HEK293 (cell line): ENCODE measurements at regions not wholly inside any gene's neighbourhood (a gene's known extent, or its start where the extent isn't known, plus 50 kb on each side); places are given as distances from the start of the nearest gene placed in this dataset.

Source experiments
- CTCF ChIA-PET: fragments of 350-600 bp; formaldehyde crosslinking; extraction: SDS; loops from one replicate; lab custom pipeline; 2021; ENCODE audit warnings: antibody characterized with exemption; lab: Yijun Ruan, JAX
- POLR2A ChIA-PET: fragments of 300-600 bp; formaldehyde crosslinking; extraction: SDS; loops from one replicate; lab custom pipeline; 2020; ENCODE audit warnings: antibody characterized with exemption, inconsistent platforms; lab: Yijun Ruan, JAX
- H3K27ac ChIP-seq: fragments of 200-500 bp; sonication (Bioruptor generic); 2 replicates; pipeline ENCODE4 v1.5.1; 2014; ENCODE audit warnings: low read depth, low read length, control low read depth, inconsistent platforms; ENCODE audit errors: extremely low read depth
- H3K36me3 ChIP-seq, 2 experiments: fragments of 200-500 bp in 1 of 2; sonication (Bioruptor generic) in 1 of 2; 1 replicate in 1 of 2; 2 replicates in 1 of 2; pipeline ENCODE4 v1.5.1; 2014 to 2017; ENCODE audit warnings: inconsistent platforms in 2 of 2, low read length in 2 of 2; ENCODE audit not compliant: control insufficient read depth in 2 of 2, insufficient read depth in 1 of 2
- H3K4me1 ChIP-seq: fragments of 200-500 bp; sonication (Bioruptor generic); 2 replicates; pipeline ENCODE4 v1.5.1; 2014; ENCODE audit warnings: mild to moderate bottlenecking, low read length, inconsistent platforms; ENCODE audit not compliant: control insufficient read depth, insufficient read depth
- H3K4me3 ChIP-seq: 2 replicates; pipeline ENCODE4 v1.5.1; 2011; ENCODE audit warnings: low read depth, mild to moderate bottlenecking, control low read depth, low read length, moderate library complexity
- H3K9me3 ChIP-seq: fragments of 200-500 bp; sonication (Bioruptor generic); 2 replicates; pipeline ENCODE4 v1.5.1; 2014; ENCODE audit warnings: low read depth, low read length, inconsistent platforms; ENCODE audit not compliant: control insufficient read depth, insufficient read depth
- BCL11B ChIP-seq: fragments of 450-650 bp; formaldehyde crosslinking; IDR thresholded peaks from 2 replicates; pipeline ENCODE4 v1.5.1; 2016; ENCODE audit warnings: low read depth, missing biosample characterization, missing genetic modification characterization
- GLIS1 ChIP-seq: fragments of 450-650 bp; formaldehyde crosslinking; IDR thresholded peaks from 2 replicates; pipeline ENCODE4 v1.5.1; 2016; ENCODE audit warnings: missing biosample characterization, missing genetic modification characterization
- HIC1 ChIP-seq: fragments of 450-650 bp; formaldehyde crosslinking; IDR thresholded peaks from 2 replicates; pipeline ENCODE4 v1.5.1; 2016; ENCODE audit warnings: missing biosample characterization, missing genetic modification characterization
- HOXA7 ChIP-seq: sonication (generic); formaldehyde crosslinking; IDR thresholded peaks from 2 replicates; pipeline ENCODE4 v1.8.1; 2022; ENCODE audit warnings: missing genetic modification reagents, borderline replicate concordance
- ZFP41 ChIP-seq: fragments of 450-650 bp; formaldehyde crosslinking; IDR thresholded peaks from 2 replicates; pipeline ENCODE4 v1.5.1; 2016; ENCODE audit warnings: missing biosample characterization, missing genetic modification characterization, borderline replicate concordance
- ZNF140 ChIP-seq: fragments of 450-650 bp; formaldehyde crosslinking; IDR thresholded peaks from 2 replicates; pipeline ENCODE4 v1.5.1; 2016; ENCODE audit warnings: missing biosample characterization, missing genetic modification characterization
- ZNF398 ChIP-seq: fragments of 450-650 bp; formaldehyde crosslinking; IDR thresholded peaks from 2 replicates; pipeline ENCODE4 v1.5.1; 2017; ENCODE audit warnings: missing biosample characterization, missing genetic modification characterization
- ZSCAN23 ChIP-seq: fragments of 450-650 bp; formaldehyde crosslinking; IDR thresholded peaks from 2 replicates; pipeline ENCODE4 v1.5.1; 2016; ENCODE audit warnings: missing biosample characterization, missing genetic modification characterization
- ZSCAN4 ChIP-seq: fragments of 450-650 bp; formaldehyde crosslinking; IDR thresholded peaks from 2 replicates; pipeline ENCODE4 v1.5.1; 2017; ENCODE audit warnings: missing biosample characterization, missing genetic modification characterization
- TF ChIP-seq, protein P1 (sequence below): fragments of 450-650 bp; IDR thresholded peaks from 2 replicates; pipeline ENCODE4 v1.5.1; 2018; ENCODE audit warnings: missing biosample characterization, missing genetic modification characterization
- TF ChIP-seq, protein P2 (sequence below): fragments of 450-650 bp; formaldehyde crosslinking; conservative IDR thresholded peaks from 2 replicates; pipeline ENCODE4 v1.5.1; 2016; ENCODE audit warnings: low read depth, missing biosample characterization, missing genetic modification characterization

DNA sequence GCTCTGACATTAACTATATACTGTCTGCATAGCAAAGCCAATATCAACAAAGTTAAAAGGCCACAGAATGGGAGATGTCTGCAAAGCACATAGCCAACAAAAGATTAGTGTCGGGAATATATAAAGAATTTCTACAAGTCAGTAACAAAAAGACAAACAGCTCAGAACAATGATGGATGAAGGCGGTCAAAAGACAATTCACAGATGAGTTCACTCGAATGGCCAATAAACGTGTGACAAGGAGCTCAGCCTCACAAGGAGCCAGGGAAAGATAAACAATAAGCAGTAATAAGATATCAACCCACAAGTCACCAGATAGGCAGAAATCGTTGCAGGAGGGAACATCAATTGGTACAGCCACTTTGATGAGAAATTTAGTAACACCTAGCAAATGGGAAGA lies 106.0 kb upstream of the ISX start (continued):
- TF ChIP-seq, protein P1, sequence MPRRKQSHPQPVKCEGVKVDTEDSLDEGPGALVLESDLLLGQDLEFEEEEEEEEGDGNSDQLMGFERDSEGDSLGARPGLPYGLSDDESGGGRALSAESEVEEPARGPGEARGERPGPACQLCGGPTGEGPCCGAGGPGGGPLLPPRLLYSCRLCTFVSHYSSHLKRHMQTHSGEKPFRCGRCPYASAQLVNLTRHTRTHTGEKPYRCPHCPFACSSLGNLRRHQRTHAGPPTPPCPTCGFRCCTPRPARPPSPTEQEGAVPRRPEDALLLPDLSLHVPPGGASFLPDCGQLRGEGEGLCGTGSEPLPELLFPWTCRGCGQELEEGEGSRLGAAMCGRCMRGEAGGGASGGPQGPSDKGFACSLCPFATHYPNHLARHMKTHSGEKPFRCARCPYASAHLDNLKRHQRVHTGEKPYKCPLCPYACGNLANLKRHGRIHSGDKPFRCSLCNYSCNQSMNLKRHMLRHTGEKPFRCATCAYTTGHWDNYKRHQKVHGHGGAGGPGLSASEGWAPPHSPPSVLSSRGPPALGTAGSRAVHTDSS (tag by site-specific recombination): no peak

DNA sequence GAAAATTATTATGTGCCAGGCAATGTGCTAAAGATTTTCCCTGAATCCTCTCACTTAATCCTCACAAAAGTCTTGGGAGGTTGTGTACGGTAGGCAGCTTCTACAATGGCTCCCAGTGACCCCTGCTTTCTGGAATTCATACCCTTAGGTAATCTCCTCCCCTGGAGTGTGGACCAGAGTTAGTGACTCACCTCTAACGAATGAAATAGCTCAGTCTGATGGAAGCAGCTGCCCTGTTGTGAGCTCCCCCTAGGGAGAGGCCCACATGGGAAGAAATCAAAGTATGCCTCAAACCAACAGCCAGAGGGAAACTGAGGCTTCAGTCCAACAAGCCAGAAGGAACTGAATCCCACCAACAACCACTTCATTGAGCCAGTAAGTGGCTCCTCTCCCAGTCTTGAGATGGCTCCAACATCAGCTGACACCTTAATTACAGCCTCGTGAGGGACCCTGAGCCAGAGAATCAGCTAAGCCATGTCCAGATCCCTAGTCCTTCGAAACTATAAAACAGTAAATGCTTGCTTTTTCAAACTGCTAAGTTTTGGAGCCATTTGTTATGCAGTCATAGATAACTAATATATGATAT lies 98.9 kb upstream of the ISX start:
- TF ChIP-seq ZSCAN4 (no peak), GLIS1 (tag by site-specific recombination) (peak; percentile 80), ZNF140 (no peak)
- H3K36me3 ChIP-seq: no peaks in the 10 kb centered on the region
- ChIA-PET CTCF (interaction anchor here (0.6 kb wide), 2 partner anchors 42 to 1556 kb away, joined by 3 to 5 read pairs; no protein-coding TSS in a partner anchor), POLR2A (interaction anchor here (0.7 kb wide), 1 partner anchor 51 kb away, joined by 3 read pairs; no protein-coding TSS in a partner anchor)
- no peak overlapping the region for H3K27ac ChIP-seq
- H3K9me3 ChIP-seq: no peaks in the 10 kb centered on the region
- H3K4me1 ChIP-seq: no peaks in the 10 kb centered on the region
- H3K4me3 ChIP-seq: no peak overlapping the region

DNA sequence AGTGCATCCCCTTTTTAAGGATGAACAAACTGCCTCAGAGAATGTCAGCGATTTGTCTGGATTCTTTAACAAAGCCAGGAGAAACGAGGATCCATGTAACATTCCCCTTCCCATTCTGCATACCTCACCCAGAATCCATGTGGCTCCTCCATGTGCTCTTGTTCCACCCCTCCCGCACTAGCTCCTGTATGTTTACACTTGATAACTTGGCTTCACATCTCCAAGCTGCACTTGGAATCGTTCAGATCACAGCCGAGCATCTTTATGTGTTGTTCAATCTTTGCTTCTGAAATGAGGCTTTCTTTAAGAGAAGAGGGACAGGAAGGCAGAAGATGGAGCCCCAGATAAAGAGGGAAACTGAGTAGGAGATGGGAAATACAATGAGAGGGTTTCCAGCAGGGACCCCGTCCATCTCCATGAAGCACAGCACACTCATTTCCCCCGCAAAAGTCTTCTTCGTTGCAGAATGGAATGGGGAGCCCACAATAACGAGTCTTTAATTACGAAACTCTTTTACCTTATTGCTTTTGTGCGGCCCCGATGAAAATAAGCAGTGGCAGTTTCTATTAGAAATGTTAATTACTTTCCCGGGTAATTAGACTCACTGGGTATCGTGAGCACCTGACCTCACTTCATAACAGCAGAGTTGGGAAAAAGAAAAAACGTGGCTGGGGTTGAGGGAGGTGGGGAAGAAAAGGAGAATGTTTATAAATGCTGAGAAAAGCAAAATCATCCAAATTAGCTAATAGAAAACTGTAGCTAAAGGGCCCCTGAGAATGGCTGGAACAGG lies 96.8 kb upstream of the ISX start:
- H3K4me3 ChIP-seq: no peak overlapping the region
- no peaks in the 10 kb centered on the region for H3K36me3 ChIP-seq
- ChIA-PET POLR2A (no interaction called here), CTCF (interaction anchor here (0.7 kb wide), 1 partner anchor 23 kb away, joined by 3 read pairs; no protein-coding TSS in a partner anchor)
- H3K4me1 ChIP-seq: no peaks in the 10 kb centered on the region
- no peak for TF ChIP-seq HOXA7 (CRISPR knock-in tag)
- TF ChIP-seq ZNF398 (tag by site-specific recombination): no peak
- TF ChIP-seq ZSCAN23 (tag by site-specific recombination): no peak
- TF ChIP-seq ZFP41 (tag by site-specific recombination): no peak
- TF ChIP-seq BCL11B: no peak
- TF ChIP-seq, protein P2, sequence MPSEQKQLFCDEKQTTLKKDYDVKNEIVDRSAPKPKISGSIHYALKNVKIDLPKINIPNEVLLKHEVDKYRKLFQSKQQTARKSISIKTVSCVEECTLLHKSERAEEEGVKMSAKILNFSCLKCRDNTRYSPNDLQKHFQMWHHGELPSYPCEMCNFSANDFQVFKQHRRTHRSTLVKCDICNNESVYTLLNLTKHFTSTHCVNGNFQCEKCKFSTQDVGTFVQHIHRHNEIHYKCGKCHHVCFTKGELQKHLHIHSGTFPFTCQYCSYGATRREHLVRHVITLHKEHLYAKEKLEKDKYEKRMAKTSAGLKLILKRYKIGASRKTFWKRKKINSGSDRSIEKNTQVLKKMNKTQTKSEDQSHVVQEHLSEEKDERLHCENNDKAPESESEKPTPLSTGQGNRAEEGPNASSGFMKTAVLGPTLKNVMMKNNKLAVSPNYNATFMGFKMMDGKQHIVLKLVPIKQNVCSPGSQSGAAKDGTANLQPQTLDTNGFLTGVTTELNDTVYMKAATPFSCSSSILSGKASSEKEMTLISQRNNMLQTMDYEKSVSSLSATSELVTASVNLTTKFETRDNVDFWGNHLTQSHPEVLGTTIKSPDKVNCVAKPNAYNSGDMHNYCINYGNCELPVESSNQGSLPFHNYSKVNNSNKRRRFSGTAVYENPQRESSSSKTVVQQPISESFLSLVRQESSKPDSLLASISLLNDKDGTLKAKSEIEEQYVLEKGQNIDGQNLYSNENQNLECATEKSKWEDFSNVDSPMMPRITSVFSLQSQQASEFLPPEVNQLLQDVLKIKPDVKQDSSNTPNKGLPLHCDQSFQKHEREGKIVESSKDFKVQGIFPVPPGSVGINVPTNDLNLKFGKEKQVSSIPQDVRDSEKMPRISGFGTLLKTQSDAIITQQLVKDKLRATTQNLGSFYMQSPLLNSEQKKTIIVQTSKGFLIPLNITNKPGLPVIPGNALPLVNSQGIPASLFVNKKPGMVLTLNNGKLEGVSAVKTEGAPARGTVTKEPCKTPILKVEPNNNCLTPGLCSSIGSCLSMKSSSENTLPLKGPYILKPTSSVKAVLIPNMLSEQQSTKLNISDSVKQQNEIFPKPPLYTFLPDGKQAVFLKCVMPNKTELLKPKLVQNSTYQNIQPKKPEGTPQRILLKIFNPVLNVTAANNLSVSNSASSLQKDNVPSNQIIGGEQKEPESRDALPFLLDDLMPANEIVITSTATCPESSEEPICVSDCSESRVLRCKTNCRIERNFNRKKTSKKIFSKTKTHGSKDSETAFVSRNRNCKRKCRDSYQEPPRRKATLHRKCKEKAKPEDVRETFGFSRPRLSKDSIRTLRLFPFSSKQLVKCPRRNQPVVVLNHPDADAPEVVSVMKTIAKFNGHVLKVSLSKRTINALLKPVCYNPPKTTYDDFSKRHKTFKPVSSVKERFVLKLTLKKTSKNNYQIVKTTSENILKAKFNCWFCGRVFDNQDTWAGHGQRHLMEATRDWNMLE (tag by site-specific recombination): no peak
- no peak for TF ChIP-seq HIC1
- H3K9me3 ChIP-seq: no peaks in the 10 kb centered on the region
- H3K27ac ChIP-seq: no peak overlapping the region
